ENCODE measurements at regions not wholly inside any gene's neighbourhood (a gene's known extent, or its start where the extent isn't known, plus 50 kb on each side); places are given as distances from the start of the nearest gene placed in this dataset.

DNA sequence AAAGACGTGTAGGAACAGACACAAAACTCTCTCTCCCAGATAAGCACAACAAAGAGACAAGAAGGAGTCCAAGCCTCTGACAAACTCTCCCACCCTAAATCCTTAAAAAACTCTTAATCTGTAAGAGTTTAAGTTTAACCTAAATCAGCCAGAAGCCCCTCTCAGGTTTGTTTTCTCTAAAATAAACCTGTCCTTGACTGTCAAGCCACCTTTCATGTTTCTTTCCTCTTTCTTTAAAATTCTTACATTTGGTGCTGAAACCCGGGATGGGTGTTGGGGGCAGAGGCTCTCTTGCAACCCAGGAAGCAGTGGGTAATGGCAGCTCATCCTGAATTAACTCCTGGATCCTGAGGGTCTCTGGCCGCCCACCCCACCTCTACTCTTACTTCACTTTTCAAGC is 107.8 kb upstream of the TENT5D start:
- no peaks in the 10 kb centered on the region for H3K27me3 ChIP-seq (replicated peaks; ENCODE audit: control insufficient read depth, insufficient read depth, low read length)
- H3K4me3 ChIP-seq (replicated peaks; ENCODE audit: low read depth, low read length), result no peak overlapping the region
- TF ChIP-seq, protein P1, sequence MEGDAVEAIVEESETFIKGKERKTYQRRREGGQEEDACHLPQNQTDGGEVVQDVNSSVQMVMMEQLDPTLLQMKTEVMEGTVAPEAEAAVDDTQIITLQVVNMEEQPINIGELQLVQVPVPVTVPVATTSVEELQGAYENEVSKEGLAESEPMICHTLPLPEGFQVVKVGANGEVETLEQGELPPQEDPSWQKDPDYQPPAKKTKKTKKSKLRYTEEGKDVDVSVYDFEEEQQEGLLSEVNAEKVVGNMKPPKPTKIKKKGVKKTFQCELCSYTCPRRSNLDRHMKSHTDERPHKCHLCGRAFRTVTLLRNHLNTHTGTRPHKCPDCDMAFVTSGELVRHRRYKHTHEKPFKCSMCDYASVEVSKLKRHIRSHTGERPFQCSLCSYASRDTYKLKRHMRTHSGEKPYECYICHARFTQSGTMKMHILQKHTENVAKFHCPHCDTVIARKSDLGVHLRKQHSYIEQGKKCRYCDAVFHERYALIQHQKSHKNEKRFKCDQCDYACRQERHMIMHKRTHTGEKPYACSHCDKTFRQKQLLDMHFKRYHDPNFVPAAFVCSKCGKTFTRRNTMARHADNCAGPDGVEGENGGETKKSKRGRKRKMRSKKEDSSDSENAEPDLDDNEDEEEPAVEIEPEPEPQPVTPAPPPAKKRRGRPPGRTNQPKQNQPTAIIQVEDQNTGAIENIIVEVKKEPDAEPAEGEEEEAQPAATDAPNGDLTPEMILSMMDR (IDR thresholded peaks at IDR 0.05; ENCODE audit: insufficient read depth, low read length, poor library complexity, severe bottlenecking), result no peak
- no peak for DNase-seq (ENCODE audit: extremely low read depth, insufficient read length)
- H3K36me3 ChIP-seq (ENCODE audit: control insufficient read depth, insufficient read depth, low read length), result no peaks in the 10 kb centered on the region

DNA sequence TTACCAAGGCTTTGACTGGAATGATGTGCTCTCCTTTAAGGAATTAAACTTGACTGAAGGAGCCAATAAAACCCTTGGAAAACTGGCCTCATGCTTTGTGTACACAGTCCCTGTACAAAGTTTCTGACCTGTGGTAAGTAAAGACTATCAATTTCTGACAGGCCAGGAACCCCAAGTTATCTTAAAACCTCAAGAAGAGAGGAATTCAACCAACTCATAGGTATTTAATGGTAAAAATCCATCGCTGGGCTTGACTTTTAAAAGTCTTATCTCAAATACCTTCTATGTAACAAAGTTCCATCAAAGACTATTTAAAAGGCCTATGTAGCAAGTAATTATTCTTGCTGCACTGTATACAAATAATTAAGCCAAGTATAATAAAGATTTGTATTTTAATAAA is 103.7 kb upstream of the TENT5D start:
- no peaks in the 10 kb centered on the region for H3K36me3 ChIP-seq (ENCODE audit: control insufficient read depth, insufficient read depth, low read length)
- no peak for DNase-seq (ENCODE audit: extremely low read depth, insufficient read length)
- H3K4me3 ChIP-seq (replicated peaks; ENCODE audit: low read depth, low read length), result no peak overlapping the region
- H3K27me3 ChIP-seq (replicated peaks; ENCODE audit: control insufficient read depth, insufficient read depth, low read length), result no peaks in the 10 kb centered on the region
- TF ChIP-seq, protein P1 (IDR thresholded peaks at IDR 0.05; ENCODE audit: insufficient read depth, low read length, poor library complexity, severe bottlenecking), result no peak

DNA sequence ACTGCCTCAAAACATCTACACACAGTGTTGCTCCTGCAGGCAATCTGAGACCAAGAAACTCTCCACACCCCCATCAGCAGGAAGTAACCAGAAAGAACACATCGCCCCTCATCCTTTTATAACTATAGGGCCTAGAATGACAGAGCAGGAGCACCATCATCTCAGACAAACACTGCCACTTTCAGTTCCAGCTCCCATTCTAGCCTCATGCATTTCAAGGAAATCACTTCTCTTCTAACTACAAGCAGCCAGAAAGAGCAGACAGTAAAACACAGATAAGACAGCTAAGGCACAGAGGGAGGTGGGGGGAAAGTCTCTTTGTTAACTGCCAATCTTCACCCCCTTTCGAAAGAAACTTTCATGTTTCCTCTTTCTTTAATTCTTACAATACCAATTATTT is 102.6 kb upstream of the TENT5D start:
- TF ChIP-seq, protein P1 (IDR thresholded peaks at IDR 0.05; ENCODE audit: insufficient read depth, low read length, poor library complexity, severe bottlenecking), result no peak
- no peak for DNase-seq (ENCODE audit: extremely low read depth, insufficient read length)
- Histone ChIP-seq H3K27me3 (replicated peaks; ENCODE audit: control insufficient read depth, insufficient read depth, low read length) (no peaks in the 10 kb centered on the region), H3K4me3 (replicated peaks; ENCODE audit: low read depth, low read length) (no peak overlapping the region), H3K36me3 (ENCODE audit: control insufficient read depth, insufficient read depth, low read length) (no peaks in the 10 kb centered on the region)

DNA sequence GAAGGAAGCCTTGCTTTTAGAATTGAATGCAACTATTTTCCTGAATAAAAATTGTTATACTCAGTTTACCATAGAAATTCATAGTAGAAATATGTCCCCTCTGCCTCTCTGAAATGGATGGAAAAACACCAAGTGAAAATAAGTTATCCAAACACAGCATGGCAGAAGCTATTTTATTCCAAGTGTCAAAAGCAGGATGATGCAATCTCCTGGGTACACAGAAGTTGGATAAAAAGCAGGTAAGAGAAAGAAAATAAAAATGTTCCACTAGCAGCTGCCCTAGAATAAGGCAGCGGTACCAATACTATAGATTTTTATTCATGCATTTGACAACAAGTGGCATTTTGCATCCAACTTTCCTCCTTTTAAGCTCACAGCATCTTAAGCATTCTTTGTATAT is 89.0 kb upstream of the TENT5D start:
- H3K4me3 ChIP-seq (replicated peaks; ENCODE audit: low read depth, low read length), result no peak overlapping the region
- H3K27me3 ChIP-seq (replicated peaks; ENCODE audit: control insufficient read depth, insufficient read depth, low read length), result no peaks in the 10 kb centered on the region
- no peaks in the 10 kb centered on the region for H3K36me3 ChIP-seq (ENCODE audit: control insufficient read depth, insufficient read depth, low read length)
- no peak for DNase-seq (ENCODE audit: extremely low read depth, insufficient read length)
- TF ChIP-seq, protein P1 (IDR thresholded peaks at IDR 0.05; ENCODE audit: insufficient read depth, low read length, poor library complexity, severe bottlenecking), result no peak

DNA sequence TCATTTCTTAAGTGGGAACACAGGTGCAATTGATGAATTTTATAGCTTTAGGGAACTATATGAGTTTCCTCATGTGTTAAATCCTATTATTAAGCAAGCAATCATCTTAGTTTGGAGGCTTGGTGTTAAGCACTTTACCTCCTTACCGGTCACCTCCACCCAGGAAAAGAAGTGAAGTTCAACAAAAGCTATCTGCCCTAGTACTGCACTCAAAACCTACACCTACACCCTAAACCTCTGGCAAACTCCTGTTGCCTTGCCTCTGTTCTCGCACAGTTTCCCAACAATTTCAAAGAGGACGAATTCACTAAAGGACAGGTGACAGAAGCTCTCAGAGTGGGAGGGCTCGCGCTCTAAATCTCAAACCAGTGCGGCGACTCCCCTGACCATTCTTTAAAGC is 85.7 kb upstream of the TENT5D start:
- Histone ChIP-seq H3K27me3 (replicated peaks; ENCODE audit: control insufficient read depth, insufficient read depth, low read length) (no peaks in the 10 kb centered on the region), H3K4me3 (replicated peaks; ENCODE audit: low read depth, low read length) (no peak overlapping the region), H3K36me3 (ENCODE audit: control insufficient read depth, insufficient read depth, low read length) (no peaks in the 10 kb centered on the region)
- no peak for DNase-seq (ENCODE audit: extremely low read depth, insufficient read length)
- TF ChIP-seq, protein P1 (IDR thresholded peaks at IDR 0.05; ENCODE audit: insufficient read depth, low read length, poor library complexity, severe bottlenecking), result no peak

Measured in GM06990 (cell line).